SK-N-SH (cell line): ENCODE measurements at regions not wholly inside any gene's neighbourhood (a gene's known extent, or its start where the extent isn't known, plus 50 kb on each side); places are given as distances from the start of the nearest gene placed in this dataset.

Experiments used
- CTCF ChIA-PET: fragments of 300-600, 350-600 bp; formaldehyde crosslinking; extraction: SDS; loops from one replicate; lab custom pipeline; 2021; lab: Yijun Ruan, JAX
- POLR2A ChIA-PET: fragments of 350-600 bp; sonication (Branson Sonifier 250); formaldehyde crosslinking; extraction: SDS; loops from one replicate; lab custom pipeline; 2020; ENCODE audit warnings: antibody characterized with exemption, inconsistent platforms; lab: Yijun Ruan, JAX
- DNase-seq: peaks from one replicate; pipeline ENCODE4 v3.0.0; 2012
- H2AFZ ChIP-seq: fragments of 200-600 bp; sonication (generic); 2 replicates; pipeline ENCODE4 v1.8.1; 2016; ENCODE audit warnings: antibody characterized with exemption, mild to moderate bottlenecking, low read depth
- H3F3A ChIP-seq: fragments of 200-600 bp; sonication (generic); replicated peaks from 2 replicates; pipeline ENCODE3; 2016; ENCODE audit warnings: antibody characterized with exemption, mild to moderate bottlenecking; ENCODE audit not compliant: insufficient read depth
- H3K27ac ChIP-seq, 2 experiments: fragments of 200-500 bp in 1 of 2; fragments of 200-600 bp in 1 of 2; sonication (Bioruptor generic) in 1 of 2; sonication (generic), shearing (Covaris generic) in 1 of 2; 2 replicates each; pipeline versions ENCODE4 v1.5.1 to v1.6.1; 2014 to 2016; ENCODE audit warnings: low read depth in 2 of 2, inconsistent platforms in 1 of 2, low read length in 1 of 2, mild to moderate bottlenecking in 1 of 2, mixed read lengths in 1 of 2
- H3K27me3 ChIP-seq: fragments of 200-600 bp; sonication (generic), shearing (Covaris generic); 2 replicates; pipeline ENCODE4 v1.6.1; 2016; ENCODE audit warnings: mixed run types; ENCODE audit not compliant: insufficient read depth
- H3K36me3 ChIP-seq, 2 experiments: fragments of 200-500 bp in 1 of 2; fragments of 200-600 bp in 1 of 2; sonication (Bioruptor generic) in 1 of 2; sonication (generic) in 1 of 2; replicated peaks in 1 of 2; 2 replicates each; pipeline versions ENCODE3 to v1.5.1; 2014 to 2016; ENCODE audit warnings: low read length in 1 of 2, mild to moderate bottlenecking in 1 of 2; ENCODE audit not compliant: insufficient read depth in 2 of 2, control insufficient read depth in 1 of 2
- H3K4me1 ChIP-seq, 2 experiments: fragments of 200-500 bp in 1 of 2; fragments of 200-600 bp in 1 of 2; sonication (Bioruptor generic) in 1 of 2; sonication (generic), shearing (Covaris generic) in 1 of 2; 2 replicates each; pipeline versions ENCODE4 v1.5.1 to v1.6.1; 2014 to 2016; ENCODE audit warnings: low read depth in 1 of 2, low read length in 1 of 2, mixed run types in 1 of 2; ENCODE audit not compliant: insufficient read depth in 2 of 2, control insufficient read depth in 1 of 2
- H3K4me2 ChIP-seq: fragments of 200-600 bp; sonication (generic), shearing (Covaris generic); 2 replicates; pipeline ENCODE4 v1.6.1; 2017; ENCODE audit warnings: mixed run types
- H3K4me3 ChIP-seq, 2 experiments: fragments of 200-500 bp in 1 of 2; fragments of 200-600 bp in 1 of 2; sonication (Bioruptor generic) in 1 of 2; sonication (generic), shearing (Covaris generic) in 1 of 2; 2 replicates each; pipeline versions ENCODE4 v1.5.1 to v1.8.1; 2014 to 2016; ENCODE audit warnings: low read depth in 2 of 2, inconsistent platforms in 1 of 2, low read length in 1 of 2, mild to moderate bottlenecking in 1 of 2, mixed read lengths in 1 of 2, moderate library complexity in 1 of 2
- H3K79me2 ChIP-seq: fragments of 200-600 bp; sonication (generic); 2 replicates; pipeline ENCODE4 v1.8.1; 2017; ENCODE audit warnings: mild to moderate bottlenecking; ENCODE audit not compliant: insufficient read depth
- H3K9ac ChIP-seq: fragments of 200-600 bp; sonication (generic); 2 replicates; pipeline ENCODE4 v1.6.1; 2017; ENCODE audit warnings: mixed run types
- H3K9me2 ChIP-seq: fragments of 200-600 bp; sonication (generic); 2 replicates; pipeline ENCODE4 v1.6.1; 2017; ENCODE audit warnings: mixed run types
- H3K9me3 ChIP-seq: fragments of 200-600 bp; sonication (generic); 2 replicates; pipeline ENCODE4 v1.6.1; 2017; ENCODE audit warnings: mixed run types, mild to moderate bottlenecking, moderate library complexity
- H4K20me1 ChIP-seq: fragments of 200-600 bp; sonication (generic); 2 replicates; pipeline ENCODE4 v1.6.1; 2017; ENCODE audit warnings: mild to moderate bottlenecking, mixed run types; ENCODE audit not compliant: insufficient read depth
- CHD2 ChIP-seq: fragments of 150-350 bp; IDR thresholded peaks from 2 replicates; pipeline ENCODE4 v1.6.1; 2018; ENCODE audit warnings: low read length; ENCODE audit not compliant: partially characterized antibody
- CTCF ChIP-seq: fragments of 200-600 bp; sonication (generic); IDR thresholded peaks from 2 replicates; pipeline ENCODE4 v1.6.1; 2017; ENCODE audit warnings: antibody characterized with exemption, mild to moderate bottlenecking, moderate library complexity
- EZH2phosphoT487 ChIP-seq: fragments of 200-600 bp; sonication (generic); IDR thresholded peaks from 2 replicates; pipeline ENCODE4 v1.6.1; 2017; ENCODE audit warnings: low read depth, mixed run types, mild to moderate bottlenecking, antibody characterized with exemption, moderate library complexity, borderline replicate concordance
- FOSL2 ChIP-seq: IDR thresholded peaks from 2 replicates; pipeline ENCODE4 v1.4.0; 2012; ENCODE audit warnings: low read depth, mild to moderate bottlenecking, moderate library complexity, borderline replicate concordance
- FOXJ3 ChIP-seq: sonication (generic); formaldehyde crosslinking; IDR thresholded peaks from 2 replicates; pipeline ENCODE4 v1.5.1; 2020; ENCODE audit warnings: mild to moderate bottlenecking, missing genetic modification reagents
- GATA2 ChIP-seq: sonication (generic); formaldehyde crosslinking; IDR thresholded peaks from 2 replicates; pipeline ENCODE4 v1.5.0; 2020; ENCODE audit warnings: mild to moderate bottlenecking, missing genetic modification reagents
- MAX ChIP-seq: IDR thresholded peaks from 2 replicates; pipeline ENCODE4 v1.4.0; 2012; ENCODE audit warnings: low read depth
- MXI1 ChIP-seq: IDR thresholded peaks from 2 replicates; pipeline ENCODE4 v1.6.1; 2012; ENCODE audit warnings: mild to moderate bottlenecking, low read depth, low read length, improper control_type of control experiment
- NFIC ChIP-seq: IDR thresholded peaks from 2 replicates; pipeline ENCODE4 v1.4.0; 2012; ENCODE audit warnings: borderline replicate concordance
- NRF1 ChIP-seq: IDR thresholded peaks from 2 replicates; pipeline ENCODE4 v1.6.1; 2012; ENCODE audit warnings: low read depth, mild to moderate bottlenecking, low read length
- PBX3 ChIP-seq: IDR thresholded peaks from 2 replicates; pipeline ENCODE4; 2012
- RAD21 ChIP-seq: IDR thresholded peaks from 2 replicates; pipeline ENCODE4 v1.6.1; 2012; ENCODE audit warnings: mild to moderate bottlenecking, low read length
- RCOR1 ChIP-seq: fragments of 150-350 bp; IDR thresholded peaks from 2 replicates; pipeline ENCODE4 v1.6.1; 2017; ENCODE audit warnings: antibody characterized with exemption, low read length
- RXRA ChIP-seq: IDR thresholded peaks from 2 replicates; pipeline ENCODE4 v1.4.0; 2012; ENCODE audit warnings: low read depth, mild to moderate bottlenecking, borderline replicate concordance
- USF1 ChIP-seq: IDR thresholded peaks from 2 replicates; pipeline ENCODE4 v1.4.0; 2012; ENCODE audit warnings: low read depth, borderline replicate concordance
- USF2 ChIP-seq: fragments of 150-350 bp; IDR thresholded peaks from 2 replicates; pipeline ENCODE4 v1.6.1; 2017; ENCODE audit warnings: antibody characterized with exemption, low read length, low read depth, borderline replicate concordance
- YY1 ChIP-seq: IDR thresholded peaks from 2 replicates; pipeline ENCODE4 v1.4.0; 2012; ENCODE audit warnings: low read depth, mild to moderate bottlenecking
- WGBS: methylation state at CpG from one replicate; pipeline ENCODE4 v1.1.6; 2017; ENCODE audit warnings: low lambda C conversion rate; 5-methylcytosine and 5-hydroxymethylcytosine counted together

- H3K9ac ChIP-seq: no peak overlapping the region
- H4K20me1 ChIP-seq: no peaks in the 10 kb centered on the region
- no peak overlapping the region for H2AFZ ChIP-seq
- no peaks in the 10 kb centered on the region for H3K9me3 ChIP-seq
- no peaks in the 10 kb centered on the region for H3F3A ChIP-seq
- no peaks in the 10 kb centered on the region for H3K27me3 ChIP-seq
- H3K36me3 ChIP-seq: no peaks in the 10 kb centered on the region
- H3K27ac ChIP-seq: no peak overlapping the region
- 22% methylated on average over 10 of the region's 13 CpGs for WGBS
- CTCF ChIA-PET: no interaction called here
- no peaks in the 10 kb centered on the region for H3K4me1 ChIP-seq
- POLR2A ChIA-PET: no interaction called here
- no peaks in the 10 kb centered on the region for H3K79me2 ChIP-seq
- no peak for DNase-seq
- no peak overlapping the region for H3K4me2 ChIP-seq
- TF ChIP-seq RAD21 (no peak), FOXJ3 (no peak), FOSL2 (no peak), NRF1 (no peak), CTCF (no peak), USF1 (no peak), USF2 (no peak), YY1 (no peak), MAX (no peak), RCOR1 (no peak), CHD2 (no peak), EZH2phosphoT487 (no peak), GATA2 (CRISPR knock-in tag) (no peak), PBX3 (no peak), RXRA (no peak), MXI1 (no peak), NFIC (no peak)
- TF ChIP-seq, all 33 proteins: peak for 0
- Histone ChIP-seq H3K4me3 (no peak overlapping the region), H3K9me2 (no peaks in the 10 kb centered on the region)
Measured at GRCh38 chr1:14140831-14141401, 440.9 kb downstream of the PRDM2 start.
